Activated gamma-delta T cell treated with Interleukin-2 at 50 U/mL for 16 hours (primary cell): ENCODE measurements at regions not wholly inside any gene's neighbourhood (a gene's known extent, or its start where the extent isn't known, plus 50 kb on each side); places are given as distances from the start of the nearest gene placed in this dataset.
"Not testable (repeated sequence)": the region's sequence is repeated elsewhere in the genome, so short reads cannot be mapped to it uniquely, and the experiment has no call there.

Experiments
- DNase-seq: peaks from one replicate; pipeline ENCODE4 v3.0.0-alpha.2; 2020

- not testable (repeated sequence) for DNase-seq
Observed at GRCh38 chr7:29709002-29709401, 97.3 kb upstream of the WIPF3 start.

GRCh38 chr7:29723127-29723526, 83.2 kb upstream of the WIPF3 start:
- DNase-seq, result not testable (repeated sequence)

GRCh38 chr7:29723599-29723998, 82.7 kb upstream of the WIPF3 start:
- DNase-seq, result no peak

- DNase-seq, result not testable (repeated sequence)
Observed at GRCh38 chr7:29729534-29730165, 76.7 kb upstream of the WIPF3 start.

- no peak for DNase-seq
Observed at GRCh38 chr7:29734246-29734731, 72.0 kb upstream of the WIPF3 start.

- not testable (repeated sequence) for DNase-seq
Observed at GRCh38 chr7:29747645-29748245, 58.6 kb upstream of the WIPF3 start.

GRCh38 chr7:29748286-29749099, 57.8 kb upstream of the WIPF3 start:
- DNase-seq, result no peak

GRCh38 chr7:29749701-29750321, 56.5 kb upstream of the WIPF3 start:
- no peak for DNase-seq

- not testable (repeated sequence) for DNase-seq
Observed at GRCh38 chr7:29750373-29750940, 55.9 kb upstream of the WIPF3 start.

- DNase-seq, result not testable (repeated sequence)
Observed at GRCh38 chr7:29751012-29751411, 55.3 kb upstream of the WIPF3 start.

- no peak for DNase-seq
Observed at GRCh38 chr7:29754874-29755490, 51.3 kb upstream of the WIPF3 start.
